Activated CD8-positive, alpha-beta T cell treated with anti-CD3 and anti-CD28 coated beads for 36 hours (primary cell): ENCODE measurements at regions not wholly inside any gene's neighbourhood (a gene's known extent, or its start where the extent isn't known, plus 50 kb on each side); places are given as distances from the start of the nearest gene placed in this dataset.

Experiments
- ATAC-seq: fragments of 200-7000 bp; cut with Tn5 transposase; one replicate; pipeline ENCODE4 v1.10.0; 2021; ENCODE audit warnings: mild to moderate bottlenecking, moderate library complexity
- CTCF ChIA-PET: fragments of 350-600 bp; sonication (Branson Sonifier 250); formaldehyde crosslinking; loops from one replicate; lab custom pipeline; 2021; ENCODE audit warnings: antibody characterized with exemption; lab: Charles Lee
- POLR2A ChIA-PET: fragments of 350-600 bp; sonication (Branson Sonifier 250); formaldehyde crosslinking; loops from one replicate; lab custom pipeline; 2021; ENCODE audit warnings: antibody characterized with exemption; lab: Charles Lee
- DNase-seq: peaks from one replicate; pipeline ENCODE4 v3.0.0-alpha.2; 2020
- H3K27ac Mint-ChIP-seq: one replicate; pipeline ENCODE4 v1.8.0; 2021; ENCODE audit warnings: mild to moderate bottlenecking, mixed read lengths
- H3K27me3 Mint-ChIP-seq: one replicate; pipeline ENCODE4 v1.8.0; 2021; ENCODE audit warnings: mixed read lengths
- H3K36me3 Mint-ChIP-seq: one replicate; pipeline ENCODE4 v1.8.0; 2021; ENCODE audit warnings: low read depth, mixed read lengths
- H3K4me1 Mint-ChIP-seq: one replicate; pipeline ENCODE4 v1.8.0; 2021; ENCODE audit warnings: low read depth, mixed read lengths
- H3K4me3 Mint-ChIP-seq: one replicate; pipeline ENCODE4 v1.8.0; 2021; ENCODE audit warnings: mild to moderate bottlenecking, moderate library complexity, mixed read lengths
- H3K9me3 Mint-ChIP-seq: one replicate; pipeline ENCODE4 v1.8.0; 2021; ENCODE audit warnings: mixed read lengths
- intact Hi-C: fragments of 100-400 bp; cut with micrococcal nuclease; formaldehyde crosslinking; loops from one replicate; pipeline ENCODE4 v1.10.0; 2022
- TF ChIP-seq, protein P1 (sequence below): fragments of 200-600 bp; IDR thresholded peaks from one replicate; pipeline ENCODE4 v1.8.0; 2022; ENCODE audit warnings: antibody characterized with exemption, mild to moderate bottlenecking

DNA sequence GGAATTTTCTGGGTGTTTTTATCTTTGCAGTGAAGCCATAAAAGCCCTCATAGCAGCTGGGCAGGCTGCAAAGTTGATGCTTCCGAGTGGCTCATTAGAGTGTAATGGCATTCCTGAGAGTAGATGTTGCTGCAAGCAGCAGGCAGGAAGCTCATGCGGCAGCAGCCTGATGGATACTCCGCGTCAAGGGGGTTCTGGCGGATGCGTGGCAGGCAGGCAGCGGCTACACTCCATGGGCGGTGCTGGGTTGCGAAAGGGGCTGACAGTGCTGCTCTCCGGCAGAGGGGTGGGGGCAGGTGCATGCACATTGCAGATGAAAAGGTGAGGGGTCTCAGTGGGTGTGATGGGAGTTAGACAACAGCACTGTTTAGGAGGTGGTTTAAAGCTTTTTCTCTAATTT is 93.2 kb upstream of the AJAP1 start:
- intact Hi-C loops = no loop called here
- no peaks in the 10 kb centered on the region for H3K9me3 Mint-ChIP-seq
- H3K4me1 Mint-ChIP-seq = no peaks in the 10 kb centered on the region
- no peaks in the 10 kb centered on the region for H3K36me3 Mint-ChIP-seq
- ChIA-PET CTCF (interaction anchor here (1.2 kb wide), 1 partner anchor 24 kb away, joined by 3 read pairs; no protein-coding TSS in a partner anchor), POLR2A (no interaction called here)
- DNase-seq (no peak), ATAC-seq (no peak)
- peaks cover 6% of the 10 kb centered on the region for H3K27me3 Mint-ChIP-seq
- H3K4me3 Mint-ChIP-seq = no peak overlapping the region
- TF ChIP-seq, protein P1, sequence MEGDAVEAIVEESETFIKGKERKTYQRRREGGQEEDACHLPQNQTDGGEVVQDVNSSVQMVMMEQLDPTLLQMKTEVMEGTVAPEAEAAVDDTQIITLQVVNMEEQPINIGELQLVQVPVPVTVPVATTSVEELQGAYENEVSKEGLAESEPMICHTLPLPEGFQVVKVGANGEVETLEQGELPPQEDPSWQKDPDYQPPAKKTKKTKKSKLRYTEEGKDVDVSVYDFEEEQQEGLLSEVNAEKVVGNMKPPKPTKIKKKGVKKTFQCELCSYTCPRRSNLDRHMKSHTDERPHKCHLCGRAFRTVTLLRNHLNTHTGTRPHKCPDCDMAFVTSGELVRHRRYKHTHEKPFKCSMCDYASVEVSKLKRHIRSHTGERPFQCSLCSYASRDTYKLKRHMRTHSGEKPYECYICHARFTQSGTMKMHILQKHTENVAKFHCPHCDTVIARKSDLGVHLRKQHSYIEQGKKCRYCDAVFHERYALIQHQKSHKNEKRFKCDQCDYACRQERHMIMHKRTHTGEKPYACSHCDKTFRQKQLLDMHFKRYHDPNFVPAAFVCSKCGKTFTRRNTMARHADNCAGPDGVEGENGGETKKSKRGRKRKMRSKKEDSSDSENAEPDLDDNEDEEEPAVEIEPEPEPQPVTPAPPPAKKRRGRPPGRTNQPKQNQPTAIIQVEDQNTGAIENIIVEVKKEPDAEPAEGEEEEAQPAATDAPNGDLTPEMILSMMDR = no peak
- no peak overlapping the region for H3K27ac Mint-ChIP-seq

DNA sequence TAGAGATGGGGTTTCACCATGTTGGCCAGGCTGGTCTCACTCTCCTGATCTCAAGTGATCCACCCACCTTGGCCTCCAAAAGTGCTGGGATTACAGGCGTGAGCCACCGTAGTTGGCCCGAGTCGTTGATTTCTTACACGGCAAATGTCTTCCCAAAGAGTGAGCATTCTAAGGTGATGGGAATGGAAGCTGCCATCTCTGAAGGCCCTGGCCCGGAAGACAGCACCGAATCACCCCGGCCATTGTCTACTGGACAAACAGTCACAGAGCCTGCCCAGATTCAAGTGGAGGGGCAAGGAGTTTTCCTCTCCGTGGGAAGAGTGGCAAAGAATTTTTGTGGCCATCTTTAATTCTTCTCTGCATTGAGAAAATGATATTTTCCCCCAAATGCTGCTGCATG is 92.1 kb upstream of the AJAP1 start:
- Mint-ChIP-seq H3K9me3 (no peaks in the 10 kb centered on the region), H3K36me3 (no peaks in the 10 kb centered on the region), H3K27me3 (peaks cover 9% of the 10 kb centered on the region), H3K4me1 (no peaks in the 10 kb centered on the region), H3K27ac (no peak overlapping the region), H3K4me3 (no peak overlapping the region)
- intact Hi-C loops = no loop called here
- TF ChIP-seq, protein P1 = no peak
- CTCF ChIA-PET = interaction anchor here (1.2 kb wide), 1 partner anchor 23 kb away, joined by 3 read pairs; no protein-coding TSS in a partner anchor
- ATAC-seq = no peak
- no peak for DNase-seq
- POLR2A ChIA-PET = interaction anchor here (0.7 kb wide), 1 partner anchor 13 kb away, joined by 3 read pairs; no protein-coding TSS in a partner anchor

DNA sequence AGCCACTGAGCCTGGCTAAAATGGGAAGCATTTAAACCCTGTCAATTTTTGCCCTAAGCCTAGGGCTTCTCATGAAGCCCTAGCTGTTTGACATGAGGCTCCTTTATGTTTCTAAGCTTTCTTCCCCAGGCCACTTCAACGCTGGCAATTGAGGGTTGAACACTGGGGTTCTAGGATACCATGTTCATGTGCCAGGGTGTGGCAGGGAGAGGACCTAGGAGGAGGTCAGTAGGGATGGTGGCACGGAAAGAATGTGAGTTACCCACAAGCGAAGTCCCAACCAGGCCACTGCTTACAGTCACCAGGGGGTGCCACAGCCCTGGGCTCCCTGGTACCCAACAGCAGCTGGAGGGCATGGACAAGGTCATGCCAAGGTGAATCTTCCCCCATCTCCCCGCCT is 90.8 kb upstream of the AJAP1 start:
- intact Hi-C loops = no loop called here
- no peaks in the 10 kb centered on the region for H3K9me3 Mint-ChIP-seq
- ChIA-PET CTCF (no interaction called here), POLR2A (no interaction called here)
- H3K36me3 Mint-ChIP-seq = no peaks in the 10 kb centered on the region
- DNase-seq (no peak), ATAC-seq (no peak)
- H3K4me1 Mint-ChIP-seq = no peaks in the 10 kb centered on the region
- H3K27ac Mint-ChIP-seq = no peak overlapping the region
- TF ChIP-seq, protein P1 = no peak
- no peak overlapping the region for H3K4me3 Mint-ChIP-seq
- peaks cover 9% of the 10 kb centered on the region for H3K27me3 Mint-ChIP-seq

DNA sequence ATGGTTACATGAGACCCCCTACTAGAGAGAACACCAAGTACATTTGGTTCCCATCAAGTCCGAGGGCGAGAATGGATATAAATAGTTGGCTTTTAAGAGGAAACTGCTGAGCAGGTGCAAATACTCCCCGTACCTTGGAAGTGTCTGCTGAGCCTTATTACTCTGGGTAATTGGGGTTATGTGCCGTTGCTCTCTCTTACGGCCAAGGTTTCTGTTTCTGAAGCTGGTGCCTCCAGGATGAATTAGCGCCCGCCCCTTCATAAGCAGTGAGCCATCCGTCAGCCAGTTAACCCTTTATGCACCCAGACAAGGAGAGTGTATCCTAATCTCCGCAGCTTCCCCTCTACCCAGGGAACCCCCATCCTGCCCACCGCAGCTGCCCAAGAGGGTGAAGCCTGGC is 90.4 kb upstream of the AJAP1 start:
- Mint-ChIP-seq H3K4me3 (no peak overlapping the region), H3K9me3 (no peaks in the 10 kb centered on the region), H3K27me3 (peaks cover 12% of the 10 kb centered on the region), H3K36me3 (no peaks in the 10 kb centered on the region), H3K4me1 (no peaks in the 10 kb centered on the region), H3K27ac (no peak overlapping the region)
- TF ChIP-seq, protein P1 = no peak
- CTCF ChIA-PET = no interaction called here
- no peak for DNase-seq
- intact Hi-C loops = no loop called here
- POLR2A ChIA-PET = no interaction called here
- no peak for ATAC-seq

DNA sequence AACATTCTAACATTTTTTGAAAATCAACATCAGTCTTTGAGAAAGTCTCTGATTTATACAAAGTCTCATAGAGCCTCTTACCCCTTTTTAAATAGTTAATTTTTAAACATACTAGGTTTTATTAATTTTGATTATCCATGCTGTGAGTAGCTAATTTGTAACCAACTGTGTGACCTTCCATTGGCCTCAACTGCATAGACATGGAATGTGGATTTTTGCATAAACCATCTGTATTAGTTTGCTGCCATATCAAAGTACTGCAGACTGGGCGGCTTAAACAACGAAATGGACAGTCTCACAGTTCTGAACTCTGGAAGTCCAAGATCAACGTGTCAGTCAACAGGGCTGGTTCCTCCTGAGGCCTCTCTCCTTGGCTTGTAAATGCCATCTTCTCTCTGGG is 89.2 kb upstream of the AJAP1 start:
- CTCF ChIA-PET = no interaction called here
- Mint-ChIP-seq H3K4me3 (no peak overlapping the region), H3K36me3 (no peaks in the 10 kb centered on the region)

More for the DNA sequence above, 89.2 kb upstream of the AJAP1 start:
- H3K4me1 Mint-ChIP-seq = no peaks in the 10 kb centered on the region
- POLR2A ChIA-PET = no interaction called here
- intact Hi-C loops = no loop called here
- TF ChIP-seq, protein P1 = no peak
- ATAC-seq = no peak
- H3K27ac Mint-ChIP-seq = no peak overlapping the region
- no peak for DNase-seq
- H3K9me3 Mint-ChIP-seq = no peaks in the 10 kb centered on the region
- H3K27me3 Mint-ChIP-seq = peaks cover 13% of the 10 kb centered on the region
